Endothelial cell (in vitro differentiated cells): ENCODE measurements at regions not wholly inside any gene's neighbourhood (a gene's known extent, or its start where the extent isn't known, plus 50 kb on each side); places are given as distances from the start of the nearest gene placed in this dataset.
"Not testable (repeated sequence)": the region's sequence is repeated elsewhere in the genome, so short reads cannot be mapped to it uniquely, and the experiment has no call there.

Experiments used
- DNase-seq: peaks from one replicate; pipeline ENCODE4 v3.0.0; 2021; ENCODE audit warnings: low spot score
- H3K27ac Mint-ChIP-seq: one replicate; pipeline ENCODE4 v1.8.0; 2021; ENCODE audit warnings: mixed read lengths, inconsistent platforms; ENCODE audit not compliant: unreplicated experiment
- H3K27me3 Mint-ChIP-seq: one replicate; pipeline ENCODE4 v1.8.0; 2021; ENCODE audit warnings: mild to moderate bottlenecking, moderate library complexity, mixed read lengths, inconsistent platforms; ENCODE audit not compliant: unreplicated experiment
- H3K36me3 Mint-ChIP-seq: one replicate; pipeline ENCODE4 v1.8.0; 2021; ENCODE audit warnings: mild to moderate bottlenecking, low read depth, mixed read lengths, inconsistent platforms; ENCODE audit not compliant: unreplicated experiment
- H3K4me1 Mint-ChIP-seq: one replicate; pipeline ENCODE4 v1.8.0; 2021; ENCODE audit warnings: mild to moderate bottlenecking, mixed read lengths, inconsistent platforms; ENCODE audit not compliant: unreplicated experiment
- H3K4me3 Mint-ChIP-seq: one replicate; pipeline ENCODE4 v1.8.0; 2021; ENCODE audit warnings: mild to moderate bottlenecking, mixed read lengths, inconsistent platforms; ENCODE audit not compliant: unreplicated experiment
- H3K9me3 Mint-ChIP-seq: one replicate; pipeline ENCODE4 v1.8.0; 2021; ENCODE audit warnings: mixed read lengths, inconsistent platforms; ENCODE audit not compliant: unreplicated experiment
- TF ChIP-seq, protein P1 (sequence below): fragments of 200-600 bp; sonication (generic); IDR thresholded peaks from one replicate; pipeline ENCODE4 v1.5.0; 2021; ENCODE audit warnings: antibody characterized with exemption; ENCODE audit not compliant: unreplicated experiment

DNA sequence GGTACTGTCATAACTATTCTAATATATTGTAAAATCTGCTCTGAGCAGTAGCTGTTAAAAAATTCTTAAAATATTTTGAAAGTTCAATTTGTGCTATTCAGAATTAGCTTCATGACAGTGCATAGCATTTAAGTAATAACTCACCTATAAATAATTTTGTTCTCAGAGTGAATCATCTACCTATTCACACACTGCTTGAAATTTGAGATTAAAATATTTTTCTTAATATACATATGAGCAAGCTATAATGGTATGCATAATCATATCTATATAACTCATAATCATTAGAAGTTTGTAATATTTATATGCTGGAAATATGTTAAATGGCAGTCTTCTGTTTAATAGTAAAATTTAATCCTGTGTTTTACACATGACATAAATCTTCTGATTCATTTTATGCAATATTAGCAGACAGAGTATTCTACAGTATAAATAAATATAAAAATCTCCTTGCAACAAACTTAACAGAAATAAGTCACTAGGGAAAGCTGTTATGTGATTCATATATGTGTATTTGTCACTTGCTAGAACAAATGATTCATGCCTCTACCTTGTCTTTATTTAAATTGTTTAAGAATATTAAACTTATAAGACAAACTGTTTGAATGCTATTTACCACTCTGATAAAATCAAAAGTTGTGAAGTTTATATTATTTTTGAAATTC lies 710.8 kb downstream of the PLOD2 start:
- H3K27me3 Mint-ChIP-seq, result no peaks in the 10 kb centered on the region
- TF ChIP-seq, protein P1, sequence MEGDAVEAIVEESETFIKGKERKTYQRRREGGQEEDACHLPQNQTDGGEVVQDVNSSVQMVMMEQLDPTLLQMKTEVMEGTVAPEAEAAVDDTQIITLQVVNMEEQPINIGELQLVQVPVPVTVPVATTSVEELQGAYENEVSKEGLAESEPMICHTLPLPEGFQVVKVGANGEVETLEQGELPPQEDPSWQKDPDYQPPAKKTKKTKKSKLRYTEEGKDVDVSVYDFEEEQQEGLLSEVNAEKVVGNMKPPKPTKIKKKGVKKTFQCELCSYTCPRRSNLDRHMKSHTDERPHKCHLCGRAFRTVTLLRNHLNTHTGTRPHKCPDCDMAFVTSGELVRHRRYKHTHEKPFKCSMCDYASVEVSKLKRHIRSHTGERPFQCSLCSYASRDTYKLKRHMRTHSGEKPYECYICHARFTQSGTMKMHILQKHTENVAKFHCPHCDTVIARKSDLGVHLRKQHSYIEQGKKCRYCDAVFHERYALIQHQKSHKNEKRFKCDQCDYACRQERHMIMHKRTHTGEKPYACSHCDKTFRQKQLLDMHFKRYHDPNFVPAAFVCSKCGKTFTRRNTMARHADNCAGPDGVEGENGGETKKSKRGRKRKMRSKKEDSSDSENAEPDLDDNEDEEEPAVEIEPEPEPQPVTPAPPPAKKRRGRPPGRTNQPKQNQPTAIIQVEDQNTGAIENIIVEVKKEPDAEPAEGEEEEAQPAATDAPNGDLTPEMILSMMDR, result no peak
- no peaks in the 10 kb centered on the region for H3K4me1 Mint-ChIP-seq
- DNase-seq, result no peak
- H3K4me3 Mint-ChIP-seq, result no peak overlapping the region
- no peaks in the 10 kb centered on the region for H3K36me3 Mint-ChIP-seq
- H3K9me3 Mint-ChIP-seq, result no peaks in the 10 kb centered on the region
- no peak overlapping the region for H3K27ac Mint-ChIP-seq

DNA sequence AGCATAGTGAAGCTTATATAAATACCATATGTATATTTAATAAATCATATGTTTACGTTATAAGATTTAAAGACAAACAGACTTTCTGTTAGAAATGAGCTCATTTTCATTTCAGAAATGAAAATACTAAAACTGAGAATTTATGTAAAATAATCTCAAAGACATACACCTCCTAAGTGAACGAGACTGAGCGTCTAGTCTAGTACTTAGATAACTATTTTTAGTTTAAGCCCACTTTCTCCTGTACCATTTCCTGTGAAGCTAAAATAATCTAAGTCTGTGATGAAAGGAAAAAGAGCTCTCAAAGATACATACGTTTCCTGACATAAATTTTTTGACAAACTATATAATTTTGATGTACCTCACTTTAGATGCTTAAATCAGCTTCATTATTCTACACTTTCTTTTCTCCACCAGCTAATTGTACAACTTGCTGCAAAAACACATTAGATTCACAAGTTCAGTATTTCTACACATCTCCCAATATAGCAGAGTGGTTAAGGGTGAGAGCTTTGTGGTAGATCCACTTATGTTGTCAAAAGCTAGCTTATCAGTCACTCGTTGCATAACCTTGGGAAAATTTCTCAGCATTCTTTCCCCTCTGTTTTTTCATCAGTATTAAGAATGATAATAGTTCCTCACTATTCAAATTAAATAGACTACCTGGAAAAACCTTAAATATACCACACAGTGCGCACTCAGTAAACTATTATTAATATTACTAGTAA lies 703.0 kb downstream of the PLOD2 start:
- H3K36me3 Mint-ChIP-seq, result no peaks in the 10 kb centered on the region
- no peaks in the 10 kb centered on the region for H3K27me3 Mint-ChIP-seq
- TF ChIP-seq, protein P1, result no peak
- no peaks in the 10 kb centered on the region for H3K4me1 Mint-ChIP-seq
- H3K27ac Mint-ChIP-seq, result no peak overlapping the region
- DNase-seq, result no peak
- H3K4me3 Mint-ChIP-seq, result no peak overlapping the region
- no peaks in the 10 kb centered on the region for H3K9me3 Mint-ChIP-seq

DNA sequence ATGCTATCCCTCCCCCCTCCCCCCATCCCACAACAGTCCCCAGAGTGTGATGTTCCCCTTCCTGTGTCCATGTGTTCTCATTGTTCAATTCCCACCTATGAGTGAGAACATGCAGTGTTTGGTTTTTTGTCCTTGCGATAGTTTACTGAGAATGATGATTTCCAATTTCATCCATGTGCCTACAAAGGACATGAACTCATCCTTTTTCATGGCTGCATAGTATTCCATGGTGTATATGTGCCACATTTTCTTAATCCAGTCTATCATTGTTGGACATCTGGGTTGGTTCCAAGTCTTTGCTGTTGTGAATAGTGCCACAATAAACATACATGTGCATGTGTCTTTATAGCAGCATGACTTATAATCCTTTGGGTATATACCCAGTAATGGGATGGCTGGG lies 701.3 kb downstream of the PLOD2 start:
- not testable (repeated sequence) for H3K36me3 Mint-ChIP-seq, H3K27me3 Mint-ChIP-seq, H3K4me1 Mint-ChIP-seq, H3K27ac Mint-ChIP-seq, H3K4me3 Mint-ChIP-seq, H3K9me3 Mint-ChIP-seq, DNase-seq

DNA sequence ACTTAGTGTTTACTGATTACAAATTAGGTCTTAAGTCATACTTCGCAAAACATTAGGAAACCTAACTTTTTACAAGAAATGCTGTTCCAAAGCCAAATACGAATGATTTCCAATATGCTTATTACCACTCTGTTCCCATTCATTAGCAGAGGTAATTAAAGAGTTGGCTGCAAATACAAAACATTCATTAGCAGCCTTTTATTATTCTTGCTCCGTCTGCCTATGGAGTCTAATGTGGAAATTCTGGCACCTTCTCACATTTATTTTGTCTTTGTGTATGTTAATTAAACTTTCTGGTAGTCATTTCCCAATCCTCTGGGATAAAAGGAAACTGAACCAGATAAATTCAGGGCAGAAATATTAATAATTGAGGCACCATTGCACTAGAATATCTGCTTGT lies 689.0 kb downstream of the PLOD2 start:
- DNase-seq, result no peak
- H3K27ac Mint-ChIP-seq, result no peak overlapping the region
- H3K4me1 Mint-ChIP-seq, result no peaks in the 10 kb centered on the region
- peaks cover 4% of the 10 kb centered on the region for H3K9me3 Mint-ChIP-seq
- TF ChIP-seq, protein P1, result no peak
- no peaks in the 10 kb centered on the region for H3K36me3 Mint-ChIP-seq
- H3K4me3 Mint-ChIP-seq, result no peak overlapping the region
- no peaks in the 10 kb centered on the region for H3K27me3 Mint-ChIP-seq

DNA sequence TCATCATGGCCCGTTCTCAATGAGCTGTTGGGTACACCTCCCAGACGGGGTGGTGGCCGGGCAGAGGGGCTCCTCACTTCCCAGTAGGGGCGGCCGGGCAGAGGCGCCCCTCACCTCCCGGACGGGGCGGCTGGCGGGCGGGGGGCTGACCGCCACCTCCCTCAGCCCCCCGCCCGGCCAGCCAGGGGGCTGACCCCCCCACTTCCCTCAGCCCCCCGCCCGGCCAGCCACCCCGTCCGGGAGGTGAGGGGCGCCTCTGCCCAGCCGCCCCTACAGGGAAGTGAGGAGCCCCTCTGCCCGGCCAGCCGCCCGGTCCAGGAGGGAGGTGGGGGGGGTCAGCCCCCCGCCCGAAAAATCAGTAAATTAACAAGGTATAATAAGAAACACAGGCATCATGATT lies 678.2 kb downstream of the PLOD2 start:
- not testable (repeated sequence) for H3K27me3 Mint-ChIP-seq, H3K36me3 Mint-ChIP-seq, H3K27ac Mint-ChIP-seq, H3K9me3 Mint-ChIP-seq, DNase-seq, H3K4me3 Mint-ChIP-seq, H3K4me1 Mint-ChIP-seq

DNA sequence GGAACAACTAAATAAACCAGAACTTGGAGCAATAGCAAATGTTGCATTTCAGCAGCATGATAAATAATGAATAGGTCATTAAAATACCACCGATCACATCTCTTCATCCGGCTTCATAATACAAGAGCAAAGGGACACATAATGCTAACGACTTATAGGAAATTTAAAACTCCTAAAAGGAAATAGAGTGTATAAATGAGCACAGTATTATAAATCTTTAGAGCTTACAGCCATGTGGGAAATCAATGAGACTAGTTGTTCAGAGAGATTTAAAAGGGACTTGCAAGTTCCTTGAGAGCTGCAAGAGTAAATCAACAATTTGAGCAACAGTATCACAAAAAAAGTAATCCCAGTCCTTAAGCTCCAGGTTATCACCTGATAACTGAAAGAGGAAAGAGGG lies 677.0 kb downstream of the PLOD2 start:
- Mint-ChIP-seq H3K4me3 (no peak overlapping the region), H3K27ac (no peak overlapping the region), H3K36me3 (no peaks in the 10 kb centered on the region), H3K4me1 (no peaks in the 10 kb centered on the region), H3K27me3 (no peaks in the 10 kb centered on the region), H3K9me3 (no peaks in the 10 kb centered on the region)
- DNase-seq, result no peak
- TF ChIP-seq, protein P1, result no peak
